NCI-H748 (cell line): ENCODE measurements at regions not wholly inside any gene's neighbourhood (a gene's known extent, or its start where the extent isn't known, plus 50 kb on each side); places are given as distances from the start of the nearest gene placed in this dataset.

Source experiments
- DNase-seq: peaks from one replicate; lab custom pipeline; 2025; ENCODE audit not compliant: unreplicated experiment; lab: John Stamatoyannopoulos, UW

GRCh38 chr13:37366044-37366770, 232.4 kb downstream of the POSTN start:
- no peak for DNase-seq

GRCh38 chr13:37365496-37365895, 233.1 kb downstream of the POSTN start:
- DNase-seq = no peak

GRCh38 chr13:37364956-37365355, 233.6 kb downstream of the POSTN start:
- DNase-seq = no peak

GRCh38 chr13:37364007-37364406, 234.6 kb downstream of the POSTN start:
- DNase-seq = no peak

- DNase-seq = no peak
Observed at GRCh38 chr13:37361608-37362007, 237.0 kb downstream of the POSTN start.

- DNase-seq = no peak
Observed at GRCh38 chr13:37360556-37360955, 238.0 kb downstream of the POSTN start.

- DNase-seq = no peak
Observed at GRCh38 chr13:37357548-37357947, 241.0 kb downstream of the POSTN start.

- no peak for DNase-seq
Observed at GRCh38 chr13:37353911-37354310, 244.7 kb downstream of the POSTN start.

- no peak for DNase-seq
Observed at GRCh38 chr13:37351211-37351610, 245.7 kb upstream of the CSNK1A1L start.

GRCh38 chr13:37349916-37350315, 244.5 kb upstream of the CSNK1A1L start:
- no peak for DNase-seq

- DNase-seq = peak; percentile 23
Observed at GRCh38 chr13:37348916-37349643, 243.6 kb upstream of the CSNK1A1L start.

- no peak for DNase-seq
Observed at GRCh38 chr13:37345869-37346268, 240.4 kb upstream of the CSNK1A1L start.

- DNase-seq = no peak
Observed at GRCh38 chr13:37345391-37345790, 239.9 kb upstream of the CSNK1A1L start.

- no peak for DNase-seq
Observed at GRCh38 chr13:37344056-37344455, 238.6 kb upstream of the CSNK1A1L start.

GRCh38 chr13:37342205-37342604, 236.7 kb upstream of the CSNK1A1L start:
- DNase-seq = no peak

GRCh38 chr13:37340901-37341670, 235.6 kb upstream of the CSNK1A1L start:
- DNase-seq = peak; percentile 15

GRCh38 chr13:37339386-37339735, 233.9 kb upstream of the CSNK1A1L start:
- DNase-seq = no peak

GRCh38 chr13:37338726-37339385, 233.4 kb upstream of the CSNK1A1L start:
- no peak for DNase-seq

- no peak for DNase-seq
Observed at GRCh38 chr13:37326334-37326733, 220.9 kb upstream of the CSNK1A1L start.

GRCh38 chr13:37319031-37319443, 213.6 kb upstream of the CSNK1A1L start:
- no peak for DNase-seq

- no peak for DNase-seq
Observed at GRCh38 chr13:37316935-37317334, 211.5 kb upstream of the CSNK1A1L start.
